Mesenchymal stem cell (in vitro differentiated cells and primary cell): ENCODE measurements at regions not wholly inside any gene's neighbourhood (a gene's known extent, or its start where the extent isn't known, plus 50 kb on each side); places are given as distances from the start of the nearest gene placed in this dataset.

Experiments
- DNase-seq: peaks from one replicate; pipeline ENCODE4 v3.0.0-alpha.2; 2013
- H2AFZ ChIP-seq: one replicate; pipeline ENCODE4 v1.6.1; 2013; ENCODE audit warnings: low read depth, mild to moderate bottlenecking, control low read depth, inconsistent platforms, low read length, moderate library complexity
- H2AK5ac ChIP-seq: 2 replicates; pipeline ENCODE4 v1.6.1; 2013; ENCODE audit warnings: low read length, moderate library complexity, mild to moderate bottlenecking, inconsistent platforms; ENCODE audit not compliant: severe bottlenecking
- H2BK120ac ChIP-seq: one replicate; pipeline ENCODE4 v1.6.1; 2013; ENCODE audit warnings: low read depth, mild to moderate bottlenecking, inconsistent platforms, low read length, moderate library complexity
- H2BK12ac ChIP-seq, 2 experiments: one replicate each; pipeline ENCODE4 v1.6.1; 2013; ENCODE audit warnings: inconsistent platforms in 2 of 2, low read length in 2 of 2, mild to moderate bottlenecking in 2 of 2, moderate library complexity in 2 of 2, control low read depth in 1 of 2
- H2BK15ac ChIP-seq: one replicate; pipeline ENCODE4 v1.6.1; 2013; ENCODE audit warnings: mild to moderate bottlenecking, low read depth, inconsistent platforms; ENCODE audit not compliant: poor library complexity, severe bottlenecking
- H2BK5ac ChIP-seq: 2 replicates; pipeline ENCODE4 v1.6.1; 2013; ENCODE audit warnings: low read depth, mild to moderate bottlenecking, low read length, control low read depth, inconsistent platforms; ENCODE audit not compliant: poor library complexity, severe bottlenecking
- H3K14ac ChIP-seq, 2 experiments: one replicate each; pipeline ENCODE4 v1.6.1; 2013; ENCODE audit warnings: inconsistent platforms in 2 of 2, low read length in 2 of 2, control low read depth in 1 of 2, mild to moderate bottlenecking in 1 of 2, moderate library complexity in 1 of 2
- H3K18ac ChIP-seq, 2 experiments: one replicate each; pipeline ENCODE4 v1.6.1; 2013; ENCODE audit warnings: inconsistent platforms in 2 of 2, low read length in 2 of 2, control low read depth in 1 of 2, low read depth in 1 of 2, mild to moderate bottlenecking in 1 of 2
- H3K23ac ChIP-seq, 2 experiments: one replicate each; pipeline ENCODE4 v1.6.1; 2013; ENCODE audit warnings: inconsistent platforms in 2 of 2, low read length in 2 of 2, mild to moderate bottlenecking in 2 of 2, moderate library complexity in 2 of 2, control low read depth in 1 of 2
- H3K27ac ChIP-seq: 2 replicates; pipeline ENCODE4 v1.5.1; 2013; ENCODE audit warnings: mild to moderate bottlenecking, moderate library complexity, low read length, control low read depth, inconsistent platforms; ENCODE audit not compliant: poor library complexity, severe bottlenecking
- H3K27me3 ChIP-seq, 2 experiments: 2 replicates each; pipeline versions ENCODE4 v1.6.1 to v1.7.0; 2013; ENCODE audit warnings: low read length in 2 of 2, mild to moderate bottlenecking in 2 of 2, moderate library complexity in 2 of 2, control low read depth in 1 of 2, inconsistent platforms in 1 of 2; ENCODE audit not compliant: control insufficient read depth in 1 of 2, insufficient read depth in 1 of 2
- H3K36me3 ChIP-seq, 2 experiments: 2 replicates each; pipeline versions ENCODE4 v1.6.1 to v1.7.0; 2013; ENCODE audit warnings: low read length in 2 of 2, control low read depth in 1 of 2, inconsistent platforms in 1 of 2, low read depth in 1 of 2, mild to moderate bottlenecking in 1 of 2; ENCODE audit not compliant: insufficient read depth in 2 of 2, control insufficient read depth in 1 of 2
- H3K4ac ChIP-seq, 2 experiments: one replicate each; pipeline ENCODE4 v1.6.1; 2013; ENCODE audit warnings: inconsistent platforms in 2 of 2, low read length in 2 of 2, mild to moderate bottlenecking in 2 of 2, moderate library complexity in 2 of 2, control low read depth in 1 of 2, low read depth in 1 of 2
- H3K4me1 ChIP-seq: 2 replicates; pipeline ENCODE4 v1.6.1; 2013; ENCODE audit warnings: low read depth, low read length, control low read depth; ENCODE audit not compliant: control insufficient read depth, insufficient read depth
- H3K4me2 ChIP-seq: 2 replicates; pipeline ENCODE4 v1.6.1; 2013; ENCODE audit warnings: low read length, mild to moderate bottlenecking, inconsistent platforms; ENCODE audit not compliant: poor library complexity, severe bottlenecking
- H3K4me3 ChIP-seq, 2 experiments: 2 replicates each; pipeline versions ENCODE4 v1.5.1 to v1.7.0; 2013; ENCODE audit warnings: low read length in 2 of 2, mild to moderate bottlenecking in 2 of 2, control low read depth in 1 of 2, low read depth in 1 of 2; ENCODE audit not compliant: insufficient read depth in 1 of 2
- H3K79me1 ChIP-seq: replicated peaks from 2 replicates; pipeline ENCODE4 v1.6.1; 2013; ENCODE audit warnings: mild to moderate bottlenecking, control low read depth, low read length, inconsistent platforms; ENCODE audit not compliant: poor library complexity, severe bottlenecking
- H3K9ac ChIP-seq: 2 replicates; pipeline ENCODE4 v1.7.0; 2013; ENCODE audit warnings: mild to moderate bottlenecking, low read length, moderate library complexity
- H3K9me3 ChIP-seq: 2 replicates; pipeline ENCODE4 v1.7.0; 2013; ENCODE audit warnings: mild to moderate bottlenecking, low read length; ENCODE audit not compliant: control insufficient read depth
- H4K8ac ChIP-seq: one replicate; pipeline ENCODE4 v1.6.1; 2013; ENCODE audit warnings: inconsistent platforms, mild to moderate bottlenecking, low read length, moderate library complexity
- H4K91ac ChIP-seq: one replicate; pipeline ENCODE4 v1.6.1; 2013; ENCODE audit warnings: mild to moderate bottlenecking, low read length, inconsistent platforms
- WGBS: methylation state at CpG from one replicate; pipeline ENCODE4 v1.1.7; 2013; ENCODE audit warnings: mixed read lengths; 5-methylcytosine and 5-hydroxymethylcytosine counted together

DNA sequence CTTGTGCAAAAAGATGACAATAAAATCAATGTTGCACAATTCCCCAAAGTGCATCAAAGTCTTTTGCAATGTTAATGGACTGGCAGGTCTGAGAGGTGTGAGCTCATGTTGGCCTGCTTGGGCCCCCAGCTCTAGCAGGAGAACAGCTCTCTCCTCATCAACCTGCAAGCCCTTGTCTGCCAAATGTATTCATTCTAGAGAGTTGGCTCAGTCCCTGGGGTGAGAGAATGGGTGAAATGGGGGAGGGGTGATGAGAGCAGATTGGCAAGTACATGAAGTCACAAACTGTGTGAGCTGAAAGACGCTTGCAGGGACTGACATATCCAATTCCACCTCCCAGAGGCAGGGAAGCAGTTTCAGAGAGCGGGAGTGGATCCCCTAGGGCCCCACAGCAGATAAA, 465.1 kb upstream of the ZNF507 start:
- Histone ChIP-seq H3K79me1 (no peaks in the 10 kb centered on the region), H3K23ac (no peak overlapping the region), H2BK15ac (no peak overlapping the region), H2BK5ac (no peak overlapping the region), H3K27ac (no peak overlapping the region), H3K27me3 (no peaks in the 10 kb centered on the region), H2BK120ac (no peak overlapping the region), H3K4ac (no peak overlapping the region), H2AK5ac (no peak overlapping the region), H3K14ac (no peak overlapping the region), H2AFZ (no peak overlapping the region), H4K91ac (no peak overlapping the region), H3K4me3 (no peak overlapping the region), H3K9me3 (no peaks in the 10 kb centered on the region), H4K8ac (no peak overlapping the region), H3K4me2 (no peak overlapping the region), H3K4me1 (no peaks in the 10 kb centered on the region), H3K36me3 (no peaks in the 10 kb centered on the region), H3K18ac (no peak overlapping the region), H2BK12ac (no peak overlapping the region), H3K9ac (no peak overlapping the region)
- no CpG with 5 or more reads among the region's 2 CpGs for whole genome bisulfite sequencing
- no peak for DNase-seq

GRCh38 chr19:31881988-31882387, 463.4 kb upstream of the ZNF507 start:
- Histone ChIP-seq H4K8ac (no peak overlapping the region), H3K4me1 (no peaks in the 10 kb centered on the region), H3K4me3 (no peak overlapping the region), H3K79me1 (no peaks in the 10 kb centered on the region), H3K27me3 (no peaks in the 10 kb centered on the region), H2BK120ac (no peak overlapping the region), H4K91ac (no peak overlapping the region), H2AFZ (no peak overlapping the region), H2AK5ac (no peak overlapping the region), H3K23ac (no peak overlapping the region), H3K9ac (no peak overlapping the region), H2BK5ac (no peak overlapping the region), H3K4me2 (no peak overlapping the region), H3K14ac (no peak overlapping the region), H3K4ac (no peak overlapping the region), H3K36me3 (no peaks in the 10 kb centered on the region), H3K27ac (no peak overlapping the region), H2BK15ac (no peak overlapping the region), H3K18ac (no peak overlapping the region), H2BK12ac (no peak overlapping the region), H3K9me3 (no peaks in the 10 kb centered on the region)
- no peak for DNase-seq
- WGBS, result 81% methylated on average over 7 of the region's 7 CpGs

GRCh38 chr19:31882709-31883108, 462.7 kb upstream of the ZNF507 start:
- H2AFZ ChIP-seq, result no peak overlapping the region
- H3K27me3 ChIP-seq, result no peaks in the 10 kb centered on the region
- H3K14ac ChIP-seq, result no peak overlapping the region
- no peak overlapping the region for H4K91ac ChIP-seq
- H3K9me3 ChIP-seq, result no peaks in the 10 kb centered on the region
- no peak overlapping the region for H3K18ac ChIP-seq
- no peak overlapping the region for H2BK15ac ChIP-seq
- 74% methylated on average over 2 of the region's 2 CpGs for WGBS
- H2BK5ac ChIP-seq, result no peak overlapping the region
- no peak overlapping the region for H2BK12ac ChIP-seq
- H3K79me1 ChIP-seq, result no peaks in the 10 kb centered on the region
- no peak for DNase-seq
- H2AK5ac ChIP-seq, result no peak overlapping the region
- no peaks in the 10 kb centered on the region for H3K4me1 ChIP-seq
- H3K36me3 ChIP-seq, result no peaks in the 10 kb centered on the region
- H3K27ac ChIP-seq, result no peak overlapping the region
- no peak overlapping the region for H3K4ac ChIP-seq
- H3K23ac ChIP-seq, result no peak overlapping the region
- no peak overlapping the region for H3K9ac ChIP-seq
- no peak overlapping the region for H4K8ac ChIP-seq
- H2BK120ac ChIP-seq, result no peak overlapping the region
- no peak overlapping the region for H3K4me2 ChIP-seq
- H3K4me3 ChIP-seq, result no peak overlapping the region

- H3K23ac ChIP-seq, result no peak overlapping the region
- H3K14ac ChIP-seq, result no peak overlapping the region
- H2BK120ac ChIP-seq, result no peak overlapping the region
- no peak overlapping the region for H2BK12ac ChIP-seq
- H4K91ac ChIP-seq, result no peak overlapping the region
- no peak overlapping the region for H3K4me2 ChIP-seq
- H3K9me3 ChIP-seq, result no peaks in the 10 kb centered on the region
- no peak overlapping the region for H2AFZ ChIP-seq
- no peak overlapping the region for H2AK5ac ChIP-seq
- H3K36me3 ChIP-seq, result no peaks in the 10 kb centered on the region
- H2BK15ac ChIP-seq, result no peak overlapping the region
- no peak overlapping the region for H3K18ac ChIP-seq
- no peak overlapping the region for H4K8ac ChIP-seq
- no peaks in the 10 kb centered on the region for H3K27me3 ChIP-seq
- DNase-seq, result no peak
- no peaks in the 10 kb centered on the region for H3K79me1 ChIP-seq
- WGBS, result 86% methylated on average over 17 of the region's 17 CpGs
- H3K4me1 ChIP-seq, result no peaks in the 10 kb centered on the region
- H2BK5ac ChIP-seq, result no peak overlapping the region
- no peak overlapping the region for H3K9ac ChIP-seq
- H3K4me3 ChIP-seq, result no peak overlapping the region
- H3K27ac ChIP-seq, result no peak overlapping the region
- H3K4ac ChIP-seq, result no peak overlapping the region
Observed at GRCh38 chr19:31883296-31883990, 462.0 kb upstream of the ZNF507 start.
